A549 (cell line): ENCODE measurements at regions not wholly inside any gene's neighbourhood (a gene's known extent, or its start where the extent isn't known, plus 50 kb on each side); places are given as distances from the start of the nearest gene placed in this dataset.

Experiments used
- CTCF ChIP-seq: fragments of >200 bp; sonication (Bioruptor Twin); formaldehyde crosslinking; IDR thresholded peaks from 3 replicates; pipeline ENCODE4 v1.5.1; 2016
- REST ChIP-seq: fragments of 200-600 bp; sonication (generic); IDR thresholded peaks from 2 replicates; pipeline ENCODE4 v1.6.1; 2016; ENCODE audit warnings: antibody characterized with exemption, mild to moderate bottlenecking, moderate library complexity
- ZFP36 ChIP-seq: fragments of 450-650 bp; IDR thresholded peaks from 2 replicates; pipeline ENCODE4 v1.6.1; 2014; ENCODE audit warnings: borderline replicate concordance; ENCODE audit not compliant: partially characterized antibody

GRCh38 chr1:58165073-58165472 lies 381.5 kb downstream of the OMA1 start:
- TF ChIP-seq CTCF (no peak), ZFP36 (no peak), REST (no peak)
